Posterior cingulate gyrus (tissue), 11 donors: ENCODE measurements at regions not wholly inside any gene's neighbourhood (a gene's known extent, or its start where the extent isn't known, plus 50 kb on each side); places are given as distances from the start of the nearest gene placed in this dataset.

Source experiments
- DNase-seq, 10 donors: peaks; one replicate each; pipeline versions ENCODE4 v3.0.0 to v3.0.0-alpha.2; 2020 to 2021; ENCODE audit warnings: mixed read lengths in 3 of 10
- intact Hi-C: fragments of 100-400 bp; cut with DNase I; formaldehyde crosslinking; loops from one replicate; pipeline ENCODE4 v1.15.1; 2023

- DNase-seq, result no peak
- intact Hi-C loops, result no loop called here
These were observed 63.4 kb upstream of the CARD18 start for GRCh38 chr11:105202844-105203548.

GRCh38 chr11:105202422-105202821 lies 62.9 kb upstream of the CARD18 start:
- intact Hi-C loops, result no loop called here
- no peak for DNase-seq

- no peak for DNase-seq
- intact Hi-C loops, result no loop called here
These were observed 61.6 kb upstream of the CARD18 start for GRCh38 chr11:105201166-105201565.

- DNase-seq, result no peak
- intact Hi-C loops, result no loop called here
These were observed 57.7 kb upstream of the CARD18 start for GRCh38 chr11:105197071-105197815.

- no peak for DNase-seq
- intact Hi-C loops, result no loop called here
These were observed 53.7 kb upstream of the CARD18 start for GRCh38 chr11:105193260-105193659.

- intact Hi-C loops, result no loop called here
- DNase-seq, result no peak
These were observed 52.5 kb upstream of the CARD18 start for GRCh38 chr11:105192115-105192514.

- intact Hi-C loops, result no loop called here
These were observed 50.0 kb upstream of the CARD18 start for GRCh38 chr11:105189581-105189980.

More at GRCh38 chr11:105189581-105189980, 50.0 kb upstream of the CARD18 start:
- DNase-seq, result no peak
